ENCODE measurements at regions not wholly inside any gene's neighbourhood (a gene's known extent, or its start where the extent isn't known, plus 50 kb on each side); places are given as distances from the start of the nearest gene placed in this dataset.

- Histone ChIP-seq H3K9ac (ENCODE audit: low read length) (no peak overlapping the region), H3K9me3 (ENCODE audit: low read length) (no peaks in the 10 kb centered on the region), H3K9me2 (ENCODE audit: insufficient read depth, low read length) (no peaks in the 10 kb centered on the region), H3F3A (ENCODE audit: insufficient read depth, low read length, poor library complexity, severe bottlenecking) (no peaks in the 10 kb centered on the region), H3K36me3 (ENCODE audit: insufficient read depth, low read length) (no peaks in the 10 kb centered on the region), H3K27ac (ENCODE audit: low read length) (no peak overlapping the region), H3K4me3 (ENCODE audit: low read length) (no peak overlapping the region), H3K27me3 (ENCODE audit: insufficient read depth, low read depth, low read length) (no peaks in the 10 kb centered on the region), H2AFZ (ENCODE audit: low read depth, low read length) (no peak overlapping the region), H4K20me1 (ENCODE audit: insufficient read depth) (no peaks in the 10 kb centered on the region), H3K79me2 (replicated peaks; ENCODE audit: insufficient read depth, low read length) (no peaks in the 10 kb centered on the region), H3K4me2 (ENCODE audit: low read length) (no peak overlapping the region)
- no peak for TF ChIP-seq EZH2 (IDR thresholded peaks at IDR 0.05; ENCODE audit: borderline replicate concordance, insufficient read depth, low read length, poor library complexity, severe bottlenecking)
- TF ChIP-seq REST (IDR thresholded peaks at IDR 0.05; ENCODE audit: borderline replicate concordance), result no peak
- no peak for TF ChIP-seq MXI1 (conservative IDR thresholded peaks at IDR 0.05; ENCODE audit: poor library complexity, severe bottlenecking)
- no peak for TF ChIP-seq SMC3 (conservative IDR thresholded peaks at IDR 0.05; ENCODE audit: poor library complexity)
- no peak for TF ChIP-seq CTCF (IDR thresholded peaks at IDR 0.05; ENCODE audit: poor library complexity, severe bottlenecking)
- no peak for TF ChIP-seq RAD21 (conservative IDR thresholded peaks at IDR 0.05)
- no peak for TF ChIP-seq EP300 (conservative IDR thresholded peaks at IDR 0.05; ENCODE audit: poor library complexity, severe bottlenecking)
- no peak for TF ChIP-seq TAF1 (IDR thresholded peaks at IDR 0.05; ENCODE audit: low read depth)
- no peak for TF ChIP-seq POLR2AphosphoS5 (IDR thresholded peaks at IDR 0.05)
These were observed 1596.1 kb upstream of the WWC1 start for GRCh38 chr5:166695326-166695725.

- no peak overlapping the region for H3K9ac ChIP-seq (ENCODE audit: low read length)
- H3K27ac ChIP-seq (ENCODE audit: low read length), result no peak overlapping the region
- H4K20me1 ChIP-seq (ENCODE audit: insufficient read depth), result no peaks in the 10 kb centered on the region
- H2AFZ ChIP-seq (ENCODE audit: low read depth, low read length), result no peak overlapping the region
- no peaks in the 10 kb centered on the region for H3K9me3 ChIP-seq (ENCODE audit: low read length)
- no peaks in the 10 kb centered on the region for H3F3A ChIP-seq (ENCODE audit: insufficient read depth, low read length, poor library complexity, severe bottlenecking)
- no peaks in the 10 kb centered on the region for H3K9me2 ChIP-seq (ENCODE audit: insufficient read depth, low read length)
- no peaks in the 10 kb centered on the region for H3K27me3 ChIP-seq (ENCODE audit: insufficient read depth, low read depth, low read length)
- no peak overlapping the region for H3K4me3 ChIP-seq (ENCODE audit: low read length)
- H3K36me3 ChIP-seq (ENCODE audit: insufficient read depth, low read length), result no peaks in the 10 kb centered on the region
- TF ChIP-seq POLR2AphosphoS5 (IDR thresholded peaks at IDR 0.05), result no peak
- no peak for TF ChIP-seq EZH2 (IDR thresholded peaks at IDR 0.05; ENCODE audit: borderline replicate concordance, insufficient read depth, low read length, poor library complexity, severe bottlenecking)
- TF ChIP-seq EP300 (conservative IDR thresholded peaks at IDR 0.05; ENCODE audit: poor library complexity, severe bottlenecking), result no peak
- no peak for TF ChIP-seq REST (IDR thresholded peaks at IDR 0.05; ENCODE audit: borderline replicate concordance)
- TF ChIP-seq CTCF (IDR thresholded peaks at IDR 0.05; ENCODE audit: poor library complexity, severe bottlenecking), result no peak
- TF ChIP-seq RAD21 (conservative IDR thresholded peaks at IDR 0.05), result no peak
- H3K79me2 ChIP-seq (replicated peaks; ENCODE audit: insufficient read depth, low read length), result no peaks in the 10 kb centered on the region
- H3K4me2 ChIP-seq (ENCODE audit: low read length), result no peak overlapping the region
These were observed 1583.2 kb upstream of the WWC1 start for GRCh38 chr5:166708291-166708690.
